AG09319 (cell line): ENCODE measurements at regions not wholly inside any gene's neighbourhood (a gene's known extent, or its start where the extent isn't known, plus 50 kb on each side); places are given as distances from the start of the nearest gene placed in this dataset.

ENCODE experiments used
- DNase-seq: peaks from one replicate; pipeline ENCODE4 v3.0.0-alpha.2; 2010; ENCODE audit warnings: low read depth; ENCODE audit errors: extremely low read depth
- TF ChIP-seq, protein P1 (sequence below): IDR thresholded peaks from 2 replicates; pipeline ENCODE4 v1.5.1; 2011; ENCODE audit warnings: low read depth, mild to moderate bottlenecking, inconsistent platforms, low read length, moderate library complexity

DNA sequence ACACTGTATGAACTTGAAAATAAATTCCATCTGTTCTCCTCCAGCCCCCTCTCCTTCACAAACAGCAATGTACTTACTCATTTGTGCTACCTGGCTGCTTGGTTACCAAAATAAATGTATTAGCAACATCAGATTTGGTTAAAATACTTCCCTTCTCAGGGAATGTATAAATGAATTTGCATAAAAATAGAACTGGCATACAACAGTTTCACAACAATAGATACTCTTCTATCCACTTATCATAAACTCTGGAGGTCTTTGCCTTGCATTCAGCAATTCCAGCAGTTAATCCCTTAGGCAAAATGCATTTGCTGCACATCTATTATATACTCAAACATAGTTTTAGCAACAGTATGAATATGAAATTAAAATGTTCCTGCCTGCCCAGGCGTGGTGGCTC lies 658.2 kb downstream of the CENPC start:
- no peak for DNase-seq
- TF ChIP-seq, protein P1, sequence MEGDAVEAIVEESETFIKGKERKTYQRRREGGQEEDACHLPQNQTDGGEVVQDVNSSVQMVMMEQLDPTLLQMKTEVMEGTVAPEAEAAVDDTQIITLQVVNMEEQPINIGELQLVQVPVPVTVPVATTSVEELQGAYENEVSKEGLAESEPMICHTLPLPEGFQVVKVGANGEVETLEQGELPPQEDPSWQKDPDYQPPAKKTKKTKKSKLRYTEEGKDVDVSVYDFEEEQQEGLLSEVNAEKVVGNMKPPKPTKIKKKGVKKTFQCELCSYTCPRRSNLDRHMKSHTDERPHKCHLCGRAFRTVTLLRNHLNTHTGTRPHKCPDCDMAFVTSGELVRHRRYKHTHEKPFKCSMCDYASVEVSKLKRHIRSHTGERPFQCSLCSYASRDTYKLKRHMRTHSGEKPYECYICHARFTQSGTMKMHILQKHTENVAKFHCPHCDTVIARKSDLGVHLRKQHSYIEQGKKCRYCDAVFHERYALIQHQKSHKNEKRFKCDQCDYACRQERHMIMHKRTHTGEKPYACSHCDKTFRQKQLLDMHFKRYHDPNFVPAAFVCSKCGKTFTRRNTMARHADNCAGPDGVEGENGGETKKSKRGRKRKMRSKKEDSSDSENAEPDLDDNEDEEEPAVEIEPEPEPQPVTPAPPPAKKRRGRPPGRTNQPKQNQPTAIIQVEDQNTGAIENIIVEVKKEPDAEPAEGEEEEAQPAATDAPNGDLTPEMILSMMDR: no peak

DNA sequence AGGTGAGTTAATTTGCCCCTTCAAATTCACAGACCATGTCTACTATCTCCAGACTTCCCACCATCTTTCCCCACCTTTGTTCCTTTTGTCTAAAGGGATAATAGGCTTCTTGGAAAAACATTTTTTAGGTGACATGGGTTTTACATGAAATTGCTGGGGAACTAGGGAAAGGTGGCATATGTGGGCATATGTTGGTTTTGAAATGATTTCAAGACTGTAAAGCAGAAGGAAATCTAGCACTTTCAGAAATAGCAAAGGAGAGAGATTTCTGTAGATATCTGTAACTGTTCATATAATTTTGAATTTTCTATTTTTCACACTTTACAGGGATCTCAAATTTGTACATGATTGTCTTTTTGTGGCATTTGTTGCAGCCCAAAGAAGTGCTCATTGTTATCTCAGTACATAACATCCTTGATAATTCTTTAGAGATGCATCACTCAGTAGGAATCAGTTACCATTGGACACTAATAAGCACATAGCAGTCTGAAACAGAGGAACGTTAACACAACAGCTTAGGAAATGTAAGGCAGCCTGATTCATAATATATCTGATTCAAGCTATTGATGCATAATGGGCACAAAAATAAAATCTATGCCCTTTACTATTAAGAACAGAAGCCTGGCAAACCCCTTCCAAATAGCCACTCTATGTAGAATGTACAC lies 659.7 kb downstream of the CENPC start:
- DNase-seq: no peak
- TF ChIP-seq, protein P1: no peak

DNA sequence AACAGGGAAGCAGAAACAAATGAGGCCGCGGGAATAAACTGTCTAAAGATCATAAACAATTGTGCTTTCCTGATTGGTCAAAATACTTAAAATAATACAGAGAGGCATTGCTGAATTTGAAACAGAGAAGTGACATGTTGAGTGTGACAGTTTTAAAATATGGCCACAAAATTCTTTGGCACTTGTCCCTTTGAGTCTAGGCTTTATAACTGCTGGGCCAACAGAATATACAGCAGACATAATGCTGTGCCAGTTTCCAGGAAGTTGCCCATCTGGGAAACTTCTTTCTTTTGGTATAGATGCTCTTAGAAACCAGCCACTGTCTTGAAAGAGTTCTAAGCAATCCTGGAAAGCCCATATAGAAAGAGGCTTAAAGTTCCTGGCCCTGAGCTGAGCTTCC lies 668.4 kb downstream of the CENPC start:
- no peak for DNase-seq
- TF ChIP-seq, protein P1: no peak

DNA sequence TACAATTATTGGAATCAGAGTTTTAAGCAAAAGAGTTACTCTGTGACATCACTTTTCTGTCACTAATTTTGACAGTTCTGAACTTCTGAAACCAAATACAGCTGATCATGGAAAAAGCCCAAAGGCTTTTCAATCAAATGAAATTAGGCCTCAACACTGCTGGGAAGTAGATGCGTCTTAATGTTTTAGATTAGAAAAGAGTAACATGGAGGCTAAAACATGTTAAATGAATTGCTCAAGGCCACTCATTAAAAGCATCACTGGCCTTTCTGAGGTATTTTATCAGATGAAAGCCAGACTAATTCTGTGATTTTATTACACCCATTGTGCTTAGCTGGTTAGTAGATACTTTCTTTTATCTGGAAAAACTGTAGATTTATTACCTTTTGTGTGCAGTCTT lies 672.6 kb downstream of the CENPC start:
- no peak for DNase-seq
- TF ChIP-seq, protein P1: no peak

DNA sequence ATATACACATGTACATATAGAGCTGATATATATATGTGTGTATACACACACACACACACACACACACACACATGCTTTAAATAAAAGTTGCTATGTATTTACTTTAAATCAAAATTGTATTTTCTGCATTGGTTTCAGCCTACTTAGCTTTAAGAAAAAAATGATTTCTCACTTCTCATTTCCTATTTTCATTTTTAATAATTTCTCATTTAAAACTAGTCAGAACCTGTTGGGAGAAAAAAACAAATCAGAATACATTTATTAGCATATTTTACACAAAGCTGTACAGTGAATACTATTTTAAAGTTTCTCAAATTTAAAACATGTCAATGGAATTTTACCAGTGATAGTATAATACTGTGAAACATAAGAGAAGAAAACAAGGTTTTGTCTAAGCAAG lies 681.8 kb downstream of the CENPC start:
- TF ChIP-seq, protein P1: no peak
- DNase-seq: no peak

DNA sequence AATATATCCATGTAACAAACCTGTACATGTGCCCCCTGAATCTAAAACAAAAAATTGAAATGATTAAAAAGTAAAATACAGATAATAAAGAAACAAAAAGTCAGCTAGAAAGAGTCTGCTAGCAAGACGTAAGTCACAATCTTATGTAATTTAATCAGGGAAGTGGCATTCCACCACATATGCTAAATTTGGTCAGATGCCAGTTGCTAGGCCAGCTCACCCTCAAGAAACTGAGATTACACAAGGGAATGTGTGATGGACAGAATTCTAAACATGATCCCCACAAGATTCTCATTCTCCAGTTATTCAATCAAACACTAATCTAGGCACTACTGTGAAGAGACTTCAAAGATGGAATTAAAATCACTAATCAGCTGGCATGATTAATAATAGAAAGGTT lies 689.3 kb downstream of the CENPC start:
- no peak for DNase-seq
- TF ChIP-seq, protein P1: no peak

DNA sequence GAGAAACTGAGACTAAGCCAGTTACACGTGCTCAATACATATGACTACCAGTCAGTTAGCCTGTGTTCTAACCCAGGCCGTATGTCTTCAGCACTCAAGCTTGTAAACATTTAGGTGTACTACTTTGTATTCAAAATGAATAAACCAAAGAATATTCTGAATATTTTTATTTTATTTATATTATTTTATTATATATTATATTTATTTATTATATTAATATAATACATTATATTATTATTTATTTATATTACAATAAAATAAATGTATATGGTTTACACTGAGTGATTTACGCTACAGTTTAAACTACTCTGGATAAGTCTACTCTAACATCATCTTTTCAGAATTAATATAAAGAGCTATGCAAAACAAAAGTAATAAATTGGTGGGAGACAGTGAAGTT lies 691.5 kb downstream of the CENPC start:
- TF ChIP-seq, protein P1: no peak
- no peak for DNase-seq
